ENCODE measurements at regions not wholly inside any gene's neighbourhood (a gene's known extent, or its start where the extent isn't known, plus 50 kb on each side); places are given as distances from the start of the nearest gene placed in this dataset.

DNA sequence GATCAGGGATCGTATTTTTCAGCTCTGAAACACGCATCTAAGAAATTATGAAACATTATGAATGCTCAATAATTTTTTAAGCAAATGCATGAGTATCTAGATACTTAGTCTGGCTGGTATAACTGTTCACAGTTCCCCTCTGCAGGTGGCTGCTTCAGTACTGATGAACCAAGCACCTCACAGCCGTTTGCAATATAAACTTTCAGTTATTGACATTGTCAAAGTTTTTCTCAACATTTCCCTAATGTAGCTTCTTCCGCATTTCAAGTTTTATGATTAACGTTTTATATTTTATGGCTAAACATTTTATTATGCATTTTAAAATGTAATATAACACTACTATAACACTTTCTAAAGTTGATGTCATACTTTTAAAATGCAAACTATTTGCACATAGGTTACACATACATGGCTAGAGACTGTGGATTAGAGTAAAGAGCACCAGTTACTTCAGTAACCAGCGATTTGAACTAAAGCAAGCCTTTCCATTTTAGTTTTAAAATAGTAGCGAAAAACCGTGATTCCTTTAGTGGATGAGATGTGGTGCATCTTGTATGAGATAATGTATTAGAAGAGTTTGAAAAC lies 495.4 kb downstream of the XIRP2 start:
- Histone ChIP-seq H3K27ac (ENCODE audit: low read length) (no peak overlapping the region), H3K4me3 (ENCODE audit: low read length) (no peak overlapping the region), H3K36me3 (ENCODE audit: control insufficient read depth, insufficient read depth, low read length) (no peaks in the 10 kb centered on the region), H3K4me1 (ENCODE audit: control insufficient read depth, insufficient read depth, low read length) (no peaks in the 10 kb centered on the region), H3K9me3 (ENCODE audit: control insufficient read depth, insufficient read depth, low read length) (no peaks in the 10 kb centered on the region), H3K27me3 (ENCODE audit: control insufficient read depth, insufficient read depth, low read length) (no peaks in the 10 kb centered on the region)
- H3K4me3 Mint-ChIP-seq: no peak overlapping the region
- H3K4me1 Mint-ChIP-seq: no peaks in the 10 kb centered on the region
- H3K9me3 Mint-ChIP-seq: peaks cover 7 to 12% of the 10 kb centered on the region in 2 donors
- DNase-seq: no peak
- 91% methylated on average over 5 of the region's 8 CpGs for WGBS (ENCODE audit: insufficient coverage)
- intact Hi-C loops (cut with micrococcal nuclease): no loop called here
- H3K27me3 Mint-ChIP-seq (ENCODE audit: low read depth in 2 of 2): no peaks in the 10 kb centered on the region
- no peak for ATAC-seq
- no peaks in the 10 kb centered on the region for H3K36me3 Mint-ChIP-seq
- no peak for TF ChIP-seq CTCF (IDR thresholded peaks at IDR 0.05)
- H3K27ac Mint-ChIP-seq: no peak overlapping the region

DNA sequence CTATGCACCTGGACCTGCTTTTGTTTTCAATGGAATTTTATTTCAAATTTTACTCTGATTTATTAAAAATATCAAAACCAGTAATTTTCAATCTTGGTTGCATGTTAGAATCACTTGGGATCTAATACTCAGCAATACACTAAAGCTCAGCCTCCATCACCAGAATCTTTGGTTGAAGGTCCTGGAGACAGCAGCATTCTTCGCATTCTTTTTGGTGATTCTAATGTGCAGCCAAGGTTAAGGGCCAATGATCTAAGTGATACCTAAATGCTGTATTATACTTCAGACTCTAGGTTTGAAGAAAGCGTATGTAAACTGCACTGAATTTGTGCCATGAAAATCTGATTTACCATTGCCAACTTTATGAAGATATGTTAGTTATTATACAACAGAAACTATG lies 493.1 kb downstream of the XIRP2 start:
- ATAC-seq (no peak), DNase-seq (no peak)
- intact Hi-C loops (cut with micrococcal nuclease): no loop called here
- Histone ChIP-seq H3K27me3 (ENCODE audit: control insufficient read depth, insufficient read depth, low read length) (no peaks in the 10 kb centered on the region), H3K9me3 (ENCODE audit: control insufficient read depth, insufficient read depth, low read length) (no peaks in the 10 kb centered on the region), H3K4me3 (ENCODE audit: low read length) (no peak overlapping the region), H3K4me1 (ENCODE audit: control insufficient read depth, insufficient read depth, low read length) (no peaks in the 10 kb centered on the region), H3K36me3 (ENCODE audit: control insufficient read depth, insufficient read depth, low read length) (no peaks in the 10 kb centered on the region), H3K27ac (ENCODE audit: low read length) (no peak overlapping the region)
- no peak overlapping the region for H3K4me3 Mint-ChIP-seq
- H3K36me3 Mint-ChIP-seq: no peaks in the 10 kb centered on the region
- no peak for TF ChIP-seq CTCF (IDR thresholded peaks at IDR 0.05)
- no peak overlapping the region for H3K27ac Mint-ChIP-seq
- H3K4me1 Mint-ChIP-seq: no peaks in the 10 kb centered on the region
- 96% methylated on average over 2 of the region's 2 CpGs for WGBS (ENCODE audit: insufficient coverage)
- peaks cover 14% of the 10 kb centered on the region in 2 donors for H3K9me3 Mint-ChIP-seq
- H3K27me3 Mint-ChIP-seq (ENCODE audit: low read depth in 2 of 2): no peaks in the 10 kb centered on the region

DNA sequence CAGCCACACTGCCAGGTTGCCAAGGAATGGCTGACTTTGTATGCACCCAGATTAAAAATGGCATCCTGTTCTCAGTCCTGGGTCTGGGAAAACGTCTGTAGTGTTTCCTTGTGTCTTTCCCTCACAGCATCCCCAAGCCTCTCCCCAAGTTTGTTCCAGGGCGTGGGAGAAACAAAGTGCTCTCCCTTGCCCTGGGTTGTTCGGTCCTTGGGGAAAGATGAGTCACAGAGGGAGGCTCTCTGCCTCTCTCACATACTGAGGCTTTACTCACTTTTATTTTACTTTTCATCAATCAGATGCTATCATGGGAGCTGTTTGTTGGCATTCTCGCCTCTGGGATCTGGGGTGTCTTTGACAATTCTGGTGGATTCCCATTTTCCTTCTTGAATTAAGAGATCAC lies 492.3 kb downstream of the XIRP2 start:
- H3K4me1 ChIP-seq (ENCODE audit: control insufficient read depth, insufficient read depth, low read length): no peaks in the 10 kb centered on the region
- no peaks in the 10 kb centered on the region for H3K27me3 Mint-ChIP-seq (ENCODE audit: low read depth in 2 of 2)
- peaks cover 14% of the 10 kb centered on the region in 2 donors for H3K9me3 Mint-ChIP-seq
- H3K4me3 Mint-ChIP-seq: no peak overlapping the region
- H3K27me3 ChIP-seq (ENCODE audit: control insufficient read depth, insufficient read depth, low read length): no peaks in the 10 kb centered on the region
- no peaks in the 10 kb centered on the region for H3K9me3 ChIP-seq (ENCODE audit: control insufficient read depth, insufficient read depth, low read length)
- no peak overlapping the region for H3K27ac Mint-ChIP-seq
- no peaks in the 10 kb centered on the region for H3K36me3 ChIP-seq (ENCODE audit: control insufficient read depth, insufficient read depth, low read length)
- no peak for DNase-seq
- no peaks in the 10 kb centered on the region for H3K36me3 Mint-ChIP-seq
- H3K27ac ChIP-seq (ENCODE audit: low read length): no peak overlapping the region
- no peak for TF ChIP-seq CTCF (IDR thresholded peaks at IDR 0.05)
- no peaks in the 10 kb centered on the region for H3K4me1 Mint-ChIP-seq
- intact Hi-C loops (cut with micrococcal nuclease): no loop called here
- no peak overlapping the region for H3K4me3 ChIP-seq (ENCODE audit: low read length)
- 86% methylated on average over 4 of the region's 4 CpGs for WGBS (ENCODE audit: insufficient coverage)
- no peak for ATAC-seq

DNA sequence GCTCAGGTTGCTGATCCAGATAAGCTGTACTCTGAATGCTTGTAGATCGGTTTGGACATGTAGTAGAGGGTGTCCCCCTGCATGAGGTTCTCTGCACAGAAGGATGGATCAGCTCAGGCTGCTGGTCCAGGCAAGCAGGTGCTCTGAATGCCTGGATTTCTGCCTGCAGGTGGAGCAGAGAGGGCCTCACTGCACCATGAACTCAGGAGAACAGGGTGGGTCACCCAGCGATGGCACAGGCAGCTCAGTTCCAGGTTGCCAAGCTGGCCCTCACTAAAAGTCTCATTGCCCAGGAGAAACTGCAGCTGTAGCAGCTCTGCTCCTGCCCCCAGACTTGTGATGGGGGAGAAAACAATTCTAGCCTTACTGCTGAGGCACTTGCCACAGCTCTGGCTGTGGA lies 491.8 kb downstream of the XIRP2 start:
- H3K9me3 Mint-ChIP-seq: peaks cover 12% of the 10 kb centered on the region in 2 donors
- no peaks in the 10 kb centered on the region for H3K36me3 Mint-ChIP-seq
- intact Hi-C loops (cut with micrococcal nuclease): no loop called here
- no peak overlapping the region for H3K4me3 Mint-ChIP-seq
- H3K4me1 Mint-ChIP-seq: no peaks in the 10 kb centered on the region
- DNase-seq (no peak), ATAC-seq (no peak)
- no peak overlapping the region for H3K27ac Mint-ChIP-seq
- H3K27me3 ChIP-seq (ENCODE audit: control insufficient read depth, insufficient read depth, low read length): no peaks in the 10 kb centered on the region
- H3K4me1 ChIP-seq (ENCODE audit: control insufficient read depth, insufficient read depth, low read length): no peaks in the 10 kb centered on the region
- no peaks in the 10 kb centered on the region for H3K27me3 Mint-ChIP-seq (ENCODE audit: low read depth in 2 of 2)
- H3K9me3 ChIP-seq (ENCODE audit: control insufficient read depth, insufficient read depth, low read length): no peaks in the 10 kb centered on the region
- no peaks in the 10 kb centered on the region for H3K36me3 ChIP-seq (ENCODE audit: control insufficient read depth, insufficient read depth, low read length)
- TF ChIP-seq CTCF (IDR thresholded peaks at IDR 0.05): no peak
- WGBS (ENCODE audit: insufficient coverage): 80% methylated on average over 2 of the region's 2 CpGs
- H3K27ac ChIP-seq (ENCODE audit: low read length): no peak overlapping the region
- H3K4me3 ChIP-seq (ENCODE audit: low read length): no peak overlapping the region
